Breast epithelium (tissue), 4 donors: ENCODE measurements at regions not wholly inside any gene's neighbourhood (a gene's known extent, or its start where the extent isn't known, plus 50 kb on each side); places are given as distances from the start of the nearest gene placed in this dataset.

Experiments
- DNase-seq, 2 donors: peaks; one replicate each; pipeline ENCODE4 v3.0.0-alpha.2; 2019; ENCODE audit warnings: low spot score in 2 of 2
- H3K27ac ChIP-seq, 2 donors: fragments of 200-600 bp; sonication (generic) in 1 of 2; one replicate each; pipeline ENCODE4 v1.5.1; 2016 to 2019; ENCODE audit warnings: mild to moderate bottlenecking in 1 of 2
- H3K27me3 ChIP-seq, 2 donors: fragments of 200-600 bp; sonication (generic) in 1 of 2; one replicate each; pipeline versions ENCODE4 v1.5.1 to v1.6.0; 2017 to 2019; ENCODE audit warnings: control low read depth in 1 of 2, mild to moderate bottlenecking in 1 of 2
- H3K36me3 ChIP-seq: fragments of 200-600 bp; one replicate; pipeline ENCODE4 v1.5.1; 2019
- H3K4me1 ChIP-seq, 2 donors: fragments of 200-600 bp; sonication (generic); one replicate each; pipeline ENCODE4 v1.5.1; 2016 to 2019; ENCODE audit warnings: control low read depth in 1 of 2
- H3K4me3 ChIP-seq, 3 donors: fragments of 200-600 bp; sonication (generic); 1 replicate in 2 of 3; 2 replicates in 1 of 3; pipeline ENCODE4 v1.5.1; 2016 to 2019; ENCODE audit warnings: mild to moderate bottlenecking in 3 of 3, moderate library complexity in 2 of 3
- H3K9me3 ChIP-seq, 2 donors: fragments of 200-600 bp; sonication (generic) in 1 of 2; one replicate each; pipeline ENCODE4 v1.5.1; 2016 to 2019; ENCODE audit warnings: control low read depth in 1 of 2
- POLR2A ChIP-seq: fragments of 450-650 bp; IDR thresholded peaks from one replicate; pipeline ENCODE4 v1.6.1; 2016; ENCODE audit warnings: antibody characterized with exemption, mild to moderate bottlenecking, moderate library complexity
- POLR2AphosphoS5 ChIP-seq, 3 donors: sonication (generic); formaldehyde crosslinking; IDR thresholded peaks; one replicate each; pipeline ENCODE4 v1.6.1; 2017; ENCODE audit warnings: antibody characterized with exemption in 3 of 3
- intact Hi-C: fragments of 100-400 bp; cut with DNase I; formaldehyde crosslinking; loops from one replicate; pipeline ENCODE4 v1.15.1; 2023; ENCODE audit warnings: low total_unique reads
- TF ChIP-seq, protein P1 (sequence below), 3 donors: fragments of 450-650 bp; IDR thresholded peaks; one replicate each; pipeline ENCODE4 v1.5.1; 2016 to 2017; ENCODE audit warnings: antibody characterized with exemption in 3 of 3, mild to moderate bottlenecking in 3 of 3, moderate library complexity in 3 of 3

GRCh38 chr1:222079566-222079965, 337.7 kb upstream of the DUSP10 start:
- intact Hi-C loops: no loop called here
- TF ChIP-seq, protein P1, sequence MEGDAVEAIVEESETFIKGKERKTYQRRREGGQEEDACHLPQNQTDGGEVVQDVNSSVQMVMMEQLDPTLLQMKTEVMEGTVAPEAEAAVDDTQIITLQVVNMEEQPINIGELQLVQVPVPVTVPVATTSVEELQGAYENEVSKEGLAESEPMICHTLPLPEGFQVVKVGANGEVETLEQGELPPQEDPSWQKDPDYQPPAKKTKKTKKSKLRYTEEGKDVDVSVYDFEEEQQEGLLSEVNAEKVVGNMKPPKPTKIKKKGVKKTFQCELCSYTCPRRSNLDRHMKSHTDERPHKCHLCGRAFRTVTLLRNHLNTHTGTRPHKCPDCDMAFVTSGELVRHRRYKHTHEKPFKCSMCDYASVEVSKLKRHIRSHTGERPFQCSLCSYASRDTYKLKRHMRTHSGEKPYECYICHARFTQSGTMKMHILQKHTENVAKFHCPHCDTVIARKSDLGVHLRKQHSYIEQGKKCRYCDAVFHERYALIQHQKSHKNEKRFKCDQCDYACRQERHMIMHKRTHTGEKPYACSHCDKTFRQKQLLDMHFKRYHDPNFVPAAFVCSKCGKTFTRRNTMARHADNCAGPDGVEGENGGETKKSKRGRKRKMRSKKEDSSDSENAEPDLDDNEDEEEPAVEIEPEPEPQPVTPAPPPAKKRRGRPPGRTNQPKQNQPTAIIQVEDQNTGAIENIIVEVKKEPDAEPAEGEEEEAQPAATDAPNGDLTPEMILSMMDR (IDR thresholded peaks at IDR 0.05): no peak
- TF ChIP-seq POLR2AphosphoS5 (IDR thresholded peaks at IDR 0.05): no peak
- no peak for TF ChIP-seq POLR2A
- Histone ChIP-seq H3K27me3 (no peaks in the 10 kb centered on the region), H3K36me3 (no peaks in the 10 kb centered on the region), H3K27ac (no peak overlapping the region), H3K4me3 (no peak overlapping the region), H3K9me3 (peaks cover 0 to 6% of the 10 kb centered on the region in 2 donors), H3K4me1 (no peaks in the 10 kb centered on the region)
- no peak for DNase-seq

GRCh38 chr1:222077206-222077605, 335.3 kb upstream of the DUSP10 start:
- no peaks in the 10 kb centered on the region for H3K27me3 ChIP-seq
- H3K4me1 ChIP-seq: no peaks in the 10 kb centered on the region
- intact Hi-C loops: no loop called here
- TF ChIP-seq POLR2A (no peak), POLR2AphosphoS5 (IDR thresholded peaks at IDR 0.05) (no peak)
- TF ChIP-seq, protein P1 (IDR thresholded peaks at IDR 0.05): no peak
- H3K36me3 ChIP-seq: no peaks in the 10 kb centered on the region
- H3K27ac ChIP-seq: no peak overlapping the region
- H3K4me3 ChIP-seq: no peak overlapping the region
- no peak for DNase-seq
- no peaks in the 10 kb centered on the region for H3K9me3 ChIP-seq

DNA sequence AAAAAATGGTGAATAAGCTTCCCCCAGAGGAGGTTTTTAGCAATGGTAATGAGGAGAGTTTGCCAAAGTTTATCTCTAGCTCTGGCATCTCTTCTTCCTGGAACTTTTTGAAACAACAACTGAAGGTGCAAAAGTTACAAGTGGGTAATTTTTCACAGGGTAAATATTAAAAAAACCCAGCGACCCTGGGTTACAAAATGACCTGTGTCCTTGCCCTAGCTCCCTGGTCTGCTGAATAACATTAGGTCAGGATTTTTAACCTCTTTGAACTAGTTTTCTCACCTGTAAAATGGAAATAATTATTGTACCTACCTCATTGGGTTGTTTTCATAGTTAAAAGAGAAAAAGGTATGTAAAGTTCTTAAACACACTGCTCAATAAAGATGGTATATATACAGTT, 332.4 kb upstream of the DUSP10 start:
- no peak for DNase-seq
- Histone ChIP-seq H3K4me3 (no peak overlapping the region), H3K27ac (no peak overlapping the region), H3K27me3 (no peaks in the 10 kb centered on the region), H3K36me3 (no peaks in the 10 kb centered on the region), H3K9me3 (no peaks in the 10 kb centered on the region), H3K4me1 (no peaks in the 10 kb centered on the region)
- intact Hi-C loops: no loop called here
- TF ChIP-seq, protein P1 (IDR thresholded peaks at IDR 0.05): no peak
- no peak for TF ChIP-seq POLR2AphosphoS5 (IDR thresholded peaks at IDR 0.05)
- no peak for TF ChIP-seq POLR2A

DNA sequence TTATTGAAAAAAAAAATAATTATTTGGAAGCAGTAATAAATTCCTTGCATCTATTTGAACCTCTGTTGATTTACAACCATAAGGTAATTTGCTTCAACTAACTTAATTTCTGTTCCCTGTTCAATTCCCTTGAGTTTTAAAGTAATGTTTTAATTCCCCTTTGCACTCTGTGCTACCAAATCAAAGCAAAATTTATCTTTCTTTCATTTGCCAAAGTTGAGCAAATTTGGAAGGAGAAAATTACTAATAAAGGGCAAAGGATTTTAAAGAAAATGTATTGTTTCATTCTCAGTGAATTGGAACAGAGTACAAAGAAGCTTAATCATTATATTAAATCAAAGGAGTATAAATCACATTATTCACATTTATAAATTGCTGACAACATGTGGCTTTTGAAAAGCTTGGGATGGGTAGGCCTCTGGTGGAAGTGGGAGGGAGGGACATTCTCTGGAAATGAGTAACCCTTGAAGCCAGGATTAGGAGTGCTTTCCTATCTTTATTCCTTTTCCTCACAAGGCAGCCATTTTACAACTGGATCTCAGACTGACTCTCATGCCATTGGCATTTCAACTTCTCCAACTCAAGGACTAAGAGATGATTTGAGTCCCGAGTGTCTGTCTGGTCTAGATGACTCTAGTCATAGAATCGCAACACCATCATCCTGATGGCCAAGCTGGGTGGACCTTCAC, 331.6 kb upstream of the DUSP10 start:
- H3K4me3 ChIP-seq: no peak overlapping the region
- intact Hi-C loops: no loop called here
- H3K36me3 ChIP-seq: no peaks in the 10 kb centered on the region
- no peaks in the 10 kb centered on the region for H3K9me3 ChIP-seq
- no peak for DNase-seq
- H3K4me1 ChIP-seq: no peaks in the 10 kb centered on the region
- H3K27ac ChIP-seq: no peak overlapping the region
- TF ChIP-seq, protein P1 (IDR thresholded peaks at IDR 0.05): no peak
- no peak for TF ChIP-seq POLR2A
- no peak for TF ChIP-seq POLR2AphosphoS5 (IDR thresholded peaks at IDR 0.05)
- no peaks in the 10 kb centered on the region for H3K27me3 ChIP-seq

- intact Hi-C loops: no loop called here
- no peak overlapping the region for H3K4me3 ChIP-seq
- no peaks in the 10 kb centered on the region for H3K4me1 ChIP-seq
- no peak overlapping the region for H3K27ac ChIP-seq
- no peak for DNase-seq
- TF ChIP-seq, protein P1 (IDR thresholded peaks at IDR 0.05): no peak
- TF ChIP-seq POLR2AphosphoS5 (IDR thresholded peaks at IDR 0.05) (no peak), POLR2A (no peak)
- H3K27me3 ChIP-seq: no peaks in the 10 kb centered on the region
- H3K36me3 ChIP-seq: no peaks in the 10 kb centered on the region
- H3K9me3 ChIP-seq: no peaks in the 10 kb centered on the region
These were observed 329.5 kb upstream of the DUSP10 start for GRCh38 chr1:222071387-222071786.
